Progenitor cell of endocrine pancreas (in vitro differentiated cells): ENCODE measurements at regions not wholly inside any gene's neighbourhood (a gene's known extent, or its start where the extent isn't known, plus 50 kb on each side); places are given as distances from the start of the nearest gene placed in this dataset.
"Not testable (repeated sequence)": the region's sequence is repeated elsewhere in the genome, so short reads cannot be mapped to it uniquely, and the experiment has no call there.

ENCODE experiments used
- DNase-seq: peaks from one replicate; pipeline ENCODE4 v3.0.0; 2021; ENCODE audit warnings: low spot score; ENCODE audit not compliant: unreplicated experiment
- H3K27ac Mint-ChIP-seq: 2 replicates; pipeline ENCODE4 v1.8.0; 2021; ENCODE audit warnings: mild to moderate bottlenecking, moderate library complexity, mixed read lengths
- H3K27me3 Mint-ChIP-seq: 2 replicates; pipeline ENCODE4 v1.8.0; 2021; ENCODE audit warnings: mixed read lengths
- H3K36me3 Mint-ChIP-seq: 2 replicates; pipeline ENCODE4 v1.8.0; 2022; ENCODE audit warnings: mixed read lengths; ENCODE audit not compliant: insufficient read depth
- H3K4me1 Mint-ChIP-seq: 2 replicates; pipeline ENCODE4 v1.8.0; 2021; ENCODE audit warnings: low read depth, mixed read lengths
- H3K4me3 Mint-ChIP-seq: 2 replicates; pipeline ENCODE4 v1.8.0; 2021; ENCODE audit warnings: low read depth, mild to moderate bottlenecking, moderate library complexity, mixed read lengths
- H3K9me3 Mint-ChIP-seq: 2 replicates; pipeline ENCODE4 v1.8.0; 2021; ENCODE audit warnings: low read depth, mixed read lengths
- CTCF ChIP-seq: fragments of 200-600 bp; sonication (generic); IDR thresholded peaks from one replicate; pipeline ENCODE4 v1.5.0; 2021; ENCODE audit warnings: antibody characterized with exemption, mild to moderate bottlenecking; ENCODE audit not compliant: unreplicated experiment

DNA sequence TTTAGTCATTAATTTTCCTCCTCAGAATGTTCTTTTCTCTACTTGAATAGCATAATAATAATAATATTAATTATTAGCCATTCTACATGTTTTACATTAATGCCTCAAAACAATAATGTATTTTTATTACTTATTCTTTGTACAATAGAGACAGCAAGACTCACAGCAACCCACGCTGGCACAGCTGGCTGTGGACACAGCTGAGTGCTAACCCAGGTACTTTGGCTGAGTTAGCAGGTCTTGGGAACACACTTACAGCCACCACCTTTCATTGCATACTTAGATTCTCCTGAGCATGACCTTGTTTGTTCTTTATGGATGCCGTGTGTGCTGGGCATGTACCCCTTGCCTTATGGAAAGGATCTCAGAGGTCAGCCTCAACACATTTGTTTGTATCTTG, 260.2 kb upstream of the ST6GAL2 start:
- TF ChIP-seq CTCF: no peak
- Mint-ChIP-seq H3K4me3 (no peak overlapping the region), H3K27me3 (no peaks in the 10 kb centered on the region), H3K4me1 (peaks cover 4% of the 10 kb centered on the region), H3K36me3 (no peaks in the 10 kb centered on the region), H3K9me3 (peaks cover 17% of the 10 kb centered on the region), H3K27ac (no peak overlapping the region)
- no peak for DNase-seq

GRCh38 chr2:107146645-107147044, 260.7 kb upstream of the ST6GAL2 start:
- H3K27ac Mint-ChIP-seq, H3K4me3 Mint-ChIP-seq, H3K36me3 Mint-ChIP-seq, H3K27me3 Mint-ChIP-seq, H3K4me1 Mint-ChIP-seq, DNase-seq: not testable (repeated sequence)
- H3K9me3 Mint-ChIP-seq: peaks cover 17% of the 10 kb centered on the region

GRCh38 chr2:107148055-107148454, 262.1 kb upstream of the ST6GAL2 start:
- H3K4me3 Mint-ChIP-seq: no peak overlapping the region
- H3K27me3 Mint-ChIP-seq: no peaks in the 10 kb centered on the region
- no peak overlapping the region for H3K27ac Mint-ChIP-seq
- H3K9me3 Mint-ChIP-seq: peaks cover 11% of the 10 kb centered on the region
- H3K36me3 Mint-ChIP-seq: no peaks in the 10 kb centered on the region
- no peak for DNase-seq
- H3K4me1 Mint-ChIP-seq: peaks cover 4% of the 10 kb centered on the region
- TF ChIP-seq CTCF: no peak

DNA sequence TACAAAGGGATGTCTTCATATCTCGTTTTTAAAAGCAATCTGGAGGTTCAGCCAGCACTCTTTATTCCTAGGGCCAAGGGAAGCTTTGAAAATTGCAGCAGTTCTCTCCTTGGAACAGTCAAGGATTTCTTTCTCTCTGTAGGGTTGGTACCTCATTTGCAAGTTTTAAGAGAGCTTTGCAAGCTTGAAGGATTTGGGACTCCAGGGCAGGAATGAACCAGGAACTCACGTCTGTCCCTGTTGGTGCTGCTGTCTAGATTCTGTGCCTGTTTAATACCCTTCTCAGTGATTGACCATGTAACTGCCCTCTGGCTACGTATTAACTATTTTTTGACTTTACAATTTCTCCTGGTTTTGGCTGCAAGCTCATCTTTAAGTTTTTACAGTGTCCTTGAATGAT, 262.5 kb upstream of the ST6GAL2 start:
- DNase-seq: no peak
- Mint-ChIP-seq H3K27ac (no peak overlapping the region), H3K36me3 (no peaks in the 10 kb centered on the region), H3K27me3 (no peaks in the 10 kb centered on the region), H3K4me1 (peaks cover 4% of the 10 kb centered on the region), H3K9me3 (peaks cover 10% of the 10 kb centered on the region), H3K4me3 (no peak overlapping the region)
- TF ChIP-seq CTCF: no peak

DNA sequence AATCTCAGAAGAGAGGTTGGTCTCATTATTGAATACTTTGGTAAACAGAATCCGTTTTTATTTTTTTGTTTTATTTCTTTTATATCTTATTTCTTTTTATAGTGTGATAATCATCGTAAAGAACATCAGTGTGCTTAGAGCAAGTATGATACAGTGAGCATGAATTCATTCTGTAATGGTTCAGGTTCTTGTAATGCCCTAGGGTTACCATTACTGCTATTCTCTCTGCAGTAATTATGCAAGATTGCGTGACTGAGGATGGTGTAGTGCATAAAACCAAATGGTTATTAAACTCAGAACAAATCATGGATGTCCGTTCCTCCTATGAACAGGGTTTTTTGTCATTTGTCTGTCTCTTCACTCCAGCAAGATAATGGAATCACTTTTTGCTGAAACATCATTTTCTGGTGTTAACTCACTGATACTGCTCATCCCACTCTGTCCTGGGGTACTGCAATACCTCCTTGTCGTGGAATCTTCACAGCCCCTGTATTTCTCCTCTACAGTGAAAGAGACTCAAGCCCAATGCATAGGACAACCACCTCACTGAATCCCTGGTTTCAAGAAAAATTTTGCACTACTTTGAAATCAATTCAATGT, 274.8 kb upstream of the ST6GAL2 start:
- peaks cover 2% of the 10 kb centered on the region for H3K4me1 Mint-ChIP-seq
- DNase-seq: no peak
- H3K36me3 Mint-ChIP-seq: no peaks in the 10 kb centered on the region
- no peak for TF ChIP-seq CTCF
- H3K27ac Mint-ChIP-seq: no peak overlapping the region
- H3K27me3 Mint-ChIP-seq: peaks cover 5% of the 10 kb centered on the region
- H3K4me3 Mint-ChIP-seq: no peak overlapping the region
- peaks cover 6% of the 10 kb centered on the region for H3K9me3 Mint-ChIP-seq

DNA sequence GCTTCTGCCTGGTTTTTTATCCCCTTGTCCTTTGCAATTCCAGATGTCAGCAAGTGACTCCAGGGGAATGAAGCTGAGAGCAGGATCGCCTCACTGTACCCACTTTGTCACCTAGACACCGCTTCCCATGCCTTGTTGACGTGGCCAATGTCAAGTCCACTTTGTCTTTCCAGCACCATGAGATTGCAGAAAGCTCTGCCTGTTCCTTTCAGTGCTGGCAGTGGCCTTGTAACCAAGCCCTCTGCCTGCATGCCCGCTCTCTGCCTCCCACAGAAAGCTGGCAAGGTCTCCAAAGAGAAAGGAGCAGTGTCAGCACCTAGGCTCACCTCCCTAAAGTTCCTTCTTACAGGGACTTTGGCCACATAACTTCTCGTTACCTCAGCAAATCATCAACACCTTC, 282.2 kb upstream of the ST6GAL2 start:
- H3K27ac Mint-ChIP-seq: peak overlapping the region; percentile 30

More for the DNA sequence above, 282.2 kb upstream of the ST6GAL2 start:
- Mint-ChIP-seq H3K4me1 (peaks cover 2% of the 10 kb centered on the region), H3K4me3 (no peak overlapping the region), H3K27me3 (peaks cover 6% of the 10 kb centered on the region), H3K9me3 (no peaks in the 10 kb centered on the region), H3K36me3 (no peaks in the 10 kb centered on the region)
- no peak for TF ChIP-seq CTCF
- no peak for DNase-seq
